HG03039 (cell line): ENCODE measurements at regions not wholly inside any gene's neighbourhood (a gene's known extent, or its start where the extent isn't known, plus 50 kb on each side); places are given as distances from the start of the nearest gene placed in this dataset.

Experiments used
- ATAC-seq: cut with Tn5 transposase; IDR thresholded peaks from one replicate; pipeline ENCODE4 v1.9.1; 2021; ENCODE audit warnings: mild to moderate bottlenecking, moderate library complexity; ENCODE audit not compliant: unreplicated experiment

DNA sequence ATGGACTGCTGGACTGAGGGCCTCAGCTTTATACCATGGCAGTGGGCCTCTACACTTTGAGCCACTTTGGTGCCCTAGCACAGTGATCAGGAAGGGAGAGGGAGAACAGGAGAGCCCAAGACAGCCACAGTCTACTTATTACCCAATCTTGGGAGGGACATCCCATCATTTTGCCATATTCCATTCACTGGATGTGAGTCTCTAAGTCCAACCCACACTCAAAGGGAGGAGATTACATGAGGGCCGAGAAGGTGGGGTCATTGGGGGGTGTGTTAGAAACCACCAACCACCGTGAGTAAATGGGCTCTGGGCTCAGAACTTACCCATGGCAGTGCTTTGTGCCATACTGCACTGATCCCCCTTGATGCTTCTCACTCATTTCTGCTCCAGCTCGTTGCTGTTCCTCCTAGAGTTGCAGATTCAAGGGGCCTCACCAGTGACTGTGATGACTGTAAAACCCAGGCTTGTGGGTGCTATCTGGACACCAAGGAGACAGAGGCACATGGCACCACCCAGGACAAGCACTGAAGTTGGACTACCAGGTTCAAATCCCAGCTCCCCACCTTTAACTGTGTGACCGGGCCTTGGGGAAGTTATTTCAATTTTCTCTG lies 97.6 kb upstream of the RAB6C start:
- no peak for ATAC-seq

DNA sequence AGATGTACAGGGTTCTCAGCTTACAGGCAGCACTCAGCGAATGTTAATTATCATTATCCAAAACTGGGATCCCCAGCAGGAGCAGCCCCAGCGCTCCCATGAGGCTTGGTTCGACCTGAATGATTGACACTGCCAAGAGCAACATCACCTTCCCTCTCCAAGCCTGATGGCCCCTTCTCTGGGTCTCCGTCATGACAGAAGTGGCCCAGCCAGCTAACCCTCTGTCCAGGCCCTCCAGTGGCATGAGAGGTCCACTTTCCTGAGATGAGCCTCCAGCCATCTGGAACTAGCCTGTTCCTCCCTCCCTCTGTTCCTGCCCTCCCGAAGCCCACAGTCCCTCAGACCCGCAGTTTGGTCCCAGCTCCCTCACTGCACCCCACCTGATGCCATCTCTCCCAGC lies 97.0 kb upstream of the RAB6C start:
- no peak for ATAC-seq

DNA sequence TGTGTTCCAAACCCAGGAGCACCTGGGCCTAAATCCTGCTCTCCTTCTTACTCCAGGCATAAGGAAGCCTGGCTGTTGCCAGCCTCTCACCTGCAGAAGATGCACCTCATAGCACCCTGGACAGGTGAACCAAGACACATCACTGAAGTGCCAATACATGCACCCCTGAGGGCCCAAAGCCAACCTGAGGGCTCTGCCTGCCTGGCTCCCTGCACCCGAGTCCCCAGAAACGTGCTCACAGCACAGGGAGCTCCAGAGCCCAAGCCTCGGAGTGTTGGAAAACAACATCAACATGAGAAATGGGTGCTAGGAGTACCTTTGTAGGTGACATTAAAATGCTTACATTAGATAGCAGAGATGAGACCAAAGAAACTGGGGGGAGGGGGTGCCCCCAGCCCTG lies 96.3 kb upstream of the RAB6C start:
- ATAC-seq = no peak

DNA sequence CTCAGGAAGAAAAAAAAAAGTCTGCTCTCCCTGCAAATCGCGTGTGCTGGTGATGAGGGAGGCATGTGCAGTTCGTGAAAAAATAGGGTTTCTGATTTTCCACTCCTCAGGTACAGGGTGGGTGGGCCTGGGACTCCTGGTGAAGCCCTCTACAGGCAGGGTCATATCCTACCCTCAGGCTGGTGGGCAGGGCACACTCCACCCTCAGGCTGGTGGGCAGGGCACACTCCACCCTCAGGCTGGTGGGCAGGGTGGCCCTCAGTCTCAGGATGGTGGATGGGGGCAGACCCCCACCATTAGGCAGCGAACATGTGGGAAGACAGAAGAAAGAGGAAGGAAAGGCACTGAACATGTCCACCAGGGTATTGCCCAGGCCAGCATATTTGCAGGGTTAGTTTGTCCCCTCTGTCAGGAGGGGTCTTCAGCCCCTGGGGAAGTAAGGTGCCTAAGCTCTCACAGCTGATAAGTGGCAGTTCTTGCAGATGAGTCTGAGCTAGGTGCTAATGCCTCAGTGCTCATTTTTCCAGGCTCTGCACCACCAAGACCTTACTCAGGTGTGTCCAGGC lies 95.2 kb upstream of the RAB6C start:
- ATAC-seq = no peak

DNA sequence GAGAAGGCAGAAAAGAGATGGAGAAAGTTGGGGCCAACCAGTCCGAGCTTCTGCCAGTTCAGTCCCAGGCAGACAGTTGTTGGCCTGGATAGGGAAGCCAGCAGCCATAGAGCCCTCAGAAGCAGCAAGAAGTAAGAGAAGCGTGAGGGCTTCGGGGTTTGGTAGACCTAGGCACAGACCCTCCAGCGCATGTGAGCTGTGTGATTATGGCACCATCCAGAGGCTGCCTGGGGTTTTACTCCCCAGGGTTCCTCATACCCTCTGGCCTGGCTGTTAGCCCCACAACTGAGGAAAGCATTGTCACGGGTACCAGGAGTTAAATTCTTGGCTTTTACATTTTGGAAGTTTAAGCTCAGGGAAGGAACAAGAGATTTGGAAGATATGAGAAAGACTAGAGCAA lies 93.7 kb upstream of the RAB6C start:
- ATAC-seq = no peak

- ATAC-seq = no peak
Observed at GRCh38 chr2:129887688-129888266, 91.7 kb upstream of the RAB6C start.

DNA sequence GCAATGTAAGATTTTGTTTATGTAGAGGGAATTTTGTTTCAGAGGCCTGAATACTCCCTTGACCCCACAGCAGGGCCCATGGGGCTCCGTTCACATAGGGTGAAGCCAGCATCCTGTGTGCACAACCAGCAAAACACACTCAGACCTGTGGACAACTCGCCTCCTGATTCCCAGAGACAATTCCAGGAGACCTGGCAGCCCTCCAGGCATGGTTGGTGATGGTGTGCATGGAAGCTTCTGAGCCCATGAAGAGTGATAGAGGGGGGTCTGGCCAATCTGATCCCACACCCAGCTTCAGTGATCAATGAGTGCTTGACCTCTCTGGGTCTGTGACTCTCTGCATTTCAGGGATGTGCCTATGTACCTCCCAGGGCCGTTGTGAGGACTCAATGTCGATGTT lies 91.0 kb upstream of the RAB6C start:
- ATAC-seq = no peak

DNA sequence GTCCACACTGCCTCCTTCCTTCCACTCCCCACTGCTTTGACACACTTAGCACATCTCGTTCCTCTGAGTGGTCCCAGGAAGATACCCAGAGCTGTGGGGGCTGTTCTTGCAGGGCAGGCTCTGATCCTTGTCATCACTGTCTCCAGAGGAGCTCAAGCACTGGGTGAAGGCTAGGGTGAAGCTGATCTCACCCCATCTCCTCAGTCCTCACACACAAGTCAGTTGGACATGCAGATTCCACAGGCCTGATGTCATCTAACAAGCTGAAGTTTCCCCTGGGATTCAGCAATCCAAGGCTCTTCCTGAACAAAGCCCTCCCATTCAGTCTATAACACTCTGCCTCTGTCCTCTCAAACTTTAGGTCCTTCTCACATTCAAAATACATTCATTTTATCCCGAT lies 90.6 kb upstream of the RAB6C start:
- ATAC-seq = no peak

DNA sequence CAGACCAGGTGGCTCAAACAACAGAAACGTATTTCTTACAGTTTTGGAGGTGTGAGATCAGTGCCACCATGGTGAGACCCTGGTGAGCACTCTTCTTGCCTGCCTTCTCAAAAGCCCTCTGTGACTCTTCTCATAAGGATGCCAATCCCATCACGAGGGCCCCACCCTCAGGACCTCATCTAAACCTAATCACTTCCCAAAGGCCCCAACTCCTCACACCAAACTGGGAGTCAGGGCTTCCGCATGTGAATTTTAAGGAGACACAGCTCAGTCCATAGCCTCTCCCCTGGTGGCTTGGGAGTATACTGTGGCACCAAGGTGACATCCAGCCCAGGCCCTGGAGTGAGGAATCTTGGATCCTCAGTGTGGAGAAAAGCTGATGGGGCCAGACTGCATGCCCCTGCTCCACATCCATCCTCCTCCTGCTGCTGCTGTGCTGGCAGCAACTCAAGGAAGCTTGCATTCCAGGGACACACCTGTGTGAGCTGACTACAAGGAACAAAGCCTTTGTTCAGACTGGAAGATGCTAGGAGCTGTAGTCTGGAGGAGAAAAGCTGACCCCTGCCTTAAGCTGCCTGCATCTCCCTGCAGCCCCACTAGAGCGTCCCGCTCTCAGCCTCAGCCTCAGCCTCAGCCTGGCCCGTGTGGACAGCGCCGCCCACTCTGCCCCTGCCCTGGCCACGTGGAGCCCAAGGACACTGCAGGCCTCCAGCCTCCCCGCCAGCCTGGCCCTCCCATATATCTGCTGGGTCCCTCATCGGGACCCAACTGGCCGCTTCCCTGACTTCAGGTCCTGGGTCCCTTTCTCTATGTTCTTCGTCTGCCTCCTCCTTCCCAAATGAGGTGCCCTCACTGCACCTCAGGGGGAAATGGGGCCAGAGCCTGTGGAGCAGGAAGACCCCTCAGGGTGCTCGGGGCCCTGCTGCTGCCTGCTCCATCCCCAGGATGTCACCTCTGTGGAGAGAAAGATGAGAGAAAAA lies 87.8 kb upstream of the RAB6C start:
- ATAC-seq = no peak

DNA sequence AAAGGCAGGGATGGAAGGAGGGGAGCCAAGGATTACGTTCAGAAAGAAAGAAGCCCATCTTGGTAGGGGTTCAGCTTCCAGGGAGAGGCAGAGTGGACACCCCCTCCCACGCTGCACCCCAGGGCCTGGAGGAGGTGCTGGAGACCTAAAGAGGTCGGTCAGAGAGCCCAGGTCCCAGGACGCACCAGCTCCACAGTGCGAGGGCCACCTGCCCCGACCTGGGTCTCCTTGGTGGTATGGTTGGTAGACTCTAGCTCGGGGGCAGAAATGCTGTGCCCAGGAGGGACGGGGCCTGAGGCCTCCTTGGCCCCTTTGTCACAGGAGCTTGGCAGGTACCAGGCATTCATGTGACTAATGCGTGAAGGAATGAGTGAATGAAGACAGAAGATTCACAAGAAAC lies 87.1 kb upstream of the RAB6C start:
- no peak for ATAC-seq

DNA sequence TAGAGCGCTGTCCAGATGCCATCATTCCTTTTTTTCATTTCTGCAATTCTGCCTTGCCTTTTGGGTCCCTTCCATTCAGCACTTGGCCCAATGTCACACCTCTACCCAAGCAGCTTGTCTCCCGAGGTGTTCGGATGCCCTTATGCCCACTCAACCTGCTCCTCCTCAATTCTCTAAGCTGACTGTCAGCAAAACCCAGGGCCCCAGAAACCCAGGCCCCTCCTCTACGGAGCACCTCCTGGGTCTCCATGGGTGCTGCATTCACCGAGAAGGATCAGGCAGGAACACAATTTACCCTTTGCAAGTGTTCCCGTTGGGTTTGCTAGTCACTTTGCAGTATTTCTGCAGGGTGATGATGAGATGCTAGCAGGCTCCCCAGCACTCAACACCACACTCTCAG lies 86.7 kb upstream of the RAB6C start:
- ATAC-seq = no peak

- no peak for ATAC-seq
Observed at GRCh38 chr2:129893244-129893643, 86.2 kb upstream of the RAB6C start.

GRCh38 chr2:129894616-129895015 lies 84.8 kb upstream of the RAB6C start:
- no peak for ATAC-seq

DNA sequence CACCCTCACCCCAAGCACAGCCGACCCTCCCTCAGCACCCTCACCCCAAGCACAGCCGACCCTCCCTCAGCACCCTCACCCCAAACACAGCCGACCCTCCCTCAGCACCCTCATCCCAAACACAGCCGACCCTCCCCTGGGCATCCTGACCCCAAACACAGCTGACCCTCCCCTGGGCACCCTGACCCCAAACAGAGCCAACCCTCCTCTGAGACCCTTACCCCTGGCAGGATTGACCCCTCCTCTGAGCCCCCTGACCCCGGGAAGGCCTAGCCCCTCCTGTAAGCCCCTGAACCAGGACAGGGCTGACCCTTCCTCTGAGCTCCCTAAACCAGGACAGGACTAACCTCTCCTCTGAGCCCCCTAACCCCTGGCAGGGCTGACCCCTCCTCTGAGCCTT lies 84.4 kb upstream of the RAB6C start:
- ATAC-seq = no peak

- ATAC-seq = no peak
Observed at GRCh38 chr2:129895526-129896082, 83.9 kb upstream of the RAB6C start.

- no peak for ATAC-seq
Observed at GRCh38 chr2:129896226-129897100, 83.0 kb upstream of the RAB6C start.

- no peak for ATAC-seq
Observed at GRCh38 chr2:129901754-129902415, 77.6 kb upstream of the RAB6C start.

- ATAC-seq = no peak
Observed at GRCh38 chr2:129902731-129903585, 76.5 kb upstream of the RAB6C start.
